ENCODE measurements at regions not wholly inside any gene's neighbourhood (a gene's known extent, or its start where the extent isn't known, plus 50 kb on each side); places are given as distances from the start of the nearest gene placed in this dataset.

DNA sequence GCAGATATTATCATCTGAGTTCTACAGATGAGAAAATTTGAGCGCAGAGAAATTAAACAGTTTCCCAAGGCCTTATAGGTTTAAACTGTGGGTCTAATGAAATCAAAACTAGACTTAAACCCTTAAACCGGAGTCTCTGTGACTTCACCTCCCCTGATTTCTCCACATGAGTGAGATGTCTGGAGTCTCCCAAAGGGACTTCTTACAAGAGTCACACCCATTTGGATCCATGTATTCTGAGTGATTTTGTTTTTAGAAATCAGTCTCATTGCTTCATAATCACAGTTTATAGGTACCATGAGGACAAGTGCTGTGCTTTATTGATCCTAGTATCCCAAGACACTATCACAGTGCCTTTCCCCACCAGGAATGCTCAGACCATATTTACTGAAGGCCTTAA lies 206.0 kb upstream of the JUN start:
- no peak for TF ChIP-seq EP300 (IDR thresholded peaks at IDR 0.05)
- TF ChIP-seq POLR2A (IDR thresholded peaks at IDR 0.05) = no peak

All from tibial nerve (tissue), 3 donors.